HCT116 (cell line): ENCODE measurements at regions not wholly inside any gene's neighbourhood (a gene's known extent, or its start where the extent isn't known, plus 50 kb on each side); places are given as distances from the start of the nearest gene placed in this dataset.
A peak's percentile ranks its signal among the peaks of the same experiment; 100 is the strongest.

Source experiments
- ATAC-seq: fragments of 200-7000 bp; cut with Tn5 transposase; 2 replicates; pipeline ENCODE4 v1.9.1; 2020; ENCODE audit warnings: mild to moderate bottlenecking, moderate library complexity
- BruUV-seq: library from RNA; stranded (reverse); fragments of 400-500 nt; replicated peaks from 2 replicates; lab custom pipeline; 2021; lab: Mats Ljungman, UMichigan
- CTCF ChIA-PET: fragments of 300-600 bp; sonication (Branson Sonifier 250); formaldehyde crosslinking; loops from one replicate; lab custom pipeline; 2021; ENCODE audit warnings: antibody characterized with exemption; lab: Charles Lee
- POLR2A ChIA-PET: fragments of 300-600, 350-600 bp; sonication (Branson Sonifier 250); formaldehyde crosslinking; loops from one replicate; lab custom pipeline; 2021; ENCODE audit warnings: antibody characterized with exemption; lab: Charles Lee
- RAD21 ChIA-PET, 2 experiments: fragments of 300-600 bp; sonication (Branson Sonifier 250); formaldehyde crosslinking; loops; one replicate each; lab custom pipeline; 2023; ENCODE audit warnings: low total read pairs in 2 of 2; ENCODE audit not compliant: uncharacterized antibody in 2 of 2, unreplicated experiment in 2 of 2, low non-redundant PET in 1 of 2; lab: Charles Lee
- DNase-seq: peaks from one replicate; pipeline ENCODE4 v3.0.0-alpha.2; 2010; ENCODE audit warnings: low read depth, low spot score
- H2AFZ ChIP-seq: fragments of 200-600 bp; shearing (Covaris generic), sonication (generic); 2 replicates; pipeline ENCODE4 v1.6.1; 2017; ENCODE audit warnings: low read depth, mixed run types, mixed read lengths, antibody characterized with exemption, low read length; ENCODE audit not compliant: poor library complexity, severe bottlenecking
- H3K27ac ChIP-seq: 2 replicates; pipeline ENCODE4 v1.5.1; 2012; ENCODE audit warnings: low read depth, low read length
- H3K27me3 ChIP-seq: fragments of 200-600 bp; sonication (generic); 2 replicates; pipeline ENCODE4 v1.6.1; 2016; ENCODE audit warnings: mixed run types, low read length, mixed read lengths; ENCODE audit not compliant: insufficient read depth
- H3K36me3 ChIP-seq, 2 experiments: fragments of 200-500 bp in 1 of 2; fragments of 200-600 bp in 1 of 2; sonication (Bioruptor generic) in 1 of 2; sonication (generic) in 1 of 2; 2 replicates each; pipeline versions ENCODE4 v1.5.1 to v1.6.1; 2014 to 2016; ENCODE audit warnings: low read length in 2 of 2, inconsistent platforms in 1 of 2, mixed read lengths in 1 of 2, mixed run types in 1 of 2; ENCODE audit not compliant: insufficient read depth in 2 of 2, control insufficient read depth in 1 of 2
- H3K4me1 ChIP-seq, 2 experiments: fragments of 200-600 bp in 1 of 2; sonication (generic) in 1 of 2; 2 replicates each; pipeline versions ENCODE4 v1.5.1 to v1.6.1; 2012 to 2017; ENCODE audit warnings: low read length in 2 of 2, inconsistent platforms in 1 of 2, mild to moderate bottlenecking in 1 of 2, mixed read lengths in 1 of 2, mixed run types in 1 of 2, moderate library complexity in 1 of 2; ENCODE audit not compliant: insufficient read depth in 2 of 2, control insufficient read depth in 1 of 2
- H3K4me2 ChIP-seq: fragments of 200-600 bp; sonication (generic); 2 replicates; pipeline ENCODE4 v1.6.1; 2017; ENCODE audit warnings: mixed run types, low read length, mixed read lengths
- H3K4me3 ChIP-seq, 2 experiments: fragments of 200-600 bp in 1 of 2; sonication (generic) in 1 of 2; replicated peaks in 1 of 2; 2 replicates each; pipeline ENCODE4 v1.5.1; 2011 to 2016; ENCODE audit warnings: low read length in 2 of 2, control low read depth in 1 of 2, low read depth in 1 of 2, mild to moderate bottlenecking in 1 of 2, mixed read lengths in 1 of 2, mixed run types in 1 of 2
- H3K79me2 ChIP-seq: fragments of 200-600 bp; sonication (generic); 2 replicates; pipeline ENCODE4 v1.6.1; 2017; ENCODE audit warnings: mild to moderate bottlenecking, mixed run types, low read length, moderate library complexity, mixed read lengths; ENCODE audit not compliant: insufficient read depth
- H3K9ac ChIP-seq: fragments of 200-600 bp; sonication (generic); 2 replicates; pipeline ENCODE4 v1.6.1; 2016; ENCODE audit warnings: low read length, mixed read lengths
- H3K9me2 ChIP-seq: fragments of 200-600 bp; sonication (generic), shearing (Covaris generic); 2 replicates; pipeline ENCODE4 v1.6.1; 2017; ENCODE audit warnings: mixed run types, mild to moderate bottlenecking, moderate library complexity; ENCODE audit not compliant: insufficient read depth
- H3K9me3 ChIP-seq, 2 experiments: fragments of 200-500 bp in 1 of 2; fragments of 200-600 bp in 1 of 2; sonication (Bioruptor generic) in 1 of 2; sonication (generic) in 1 of 2; 2 replicates each; pipeline ENCODE4 v1.6.1; 2014 to 2017; ENCODE audit warnings: low read length in 2 of 2, mixed read lengths in 2 of 2, inconsistent platforms in 1 of 2, low read depth in 1 of 2, mild to moderate bottlenecking in 1 of 2, mixed run types in 1 of 2, moderate library complexity in 1 of 2; ENCODE audit not compliant: control insufficient read depth in 1 of 2, insufficient read depth in 1 of 2
- H4K20me1 ChIP-seq: fragments of 200-600 bp; sonication (generic), shearing (Covaris generic); 2 replicates; pipeline ENCODE4 v1.6.1; 2017; ENCODE audit warnings: mixed run types, mild to moderate bottlenecking, moderate library complexity; ENCODE audit not compliant: insufficient read depth
- EGR1 ChIP-seq: IDR thresholded peaks from 2 replicates; pipeline ENCODE4 v1.6.1; 2012; ENCODE audit warnings: low read depth
- ELF1 ChIP-seq: IDR thresholded peaks from 2 replicates; pipeline ENCODE4 v1.6.1; 2012; ENCODE audit warnings: low read depth, borderline replicate concordance
- EZH2 ChIP-seq: fragments of 200-600 bp; sonication (generic); IDR thresholded peaks from 2 replicates; pipeline ENCODE4 v1.6.1; 2017; ENCODE audit warnings: antibody characterized with exemption, mixed run types
- EZH2phosphoT487 ChIP-seq: fragments of 200-600 bp; IDR thresholded peaks from 2 replicates; pipeline ENCODE4 v1.6.1; 2018; ENCODE audit warnings: antibody characterized with exemption, borderline replicate concordance
- FOSL1 ChIP-seq: IDR thresholded peaks from 2 replicates; pipeline ENCODE4 v1.6.1; 2012; ENCODE audit warnings: low read depth
- JUND ChIP-seq: IDR thresholded peaks from 2 replicates; pipeline ENCODE4 v1.6.1; 2012
- RAD21 ChIP-seq: IDR thresholded peaks from 2 replicates; pipeline ENCODE4 v1.6.1; 2012; ENCODE audit warnings: low read depth, mild to moderate bottlenecking
- SP1 ChIP-seq: IDR thresholded peaks from 2 replicates; pipeline ENCODE4 v1.6.1; 2012; ENCODE audit warnings: low read depth
- SRF ChIP-seq: IDR thresholded peaks from 2 replicates; pipeline ENCODE4 v1.6.1; 2012; ENCODE audit warnings: low read depth
- YY1 ChIP-seq: IDR thresholded peaks from 2 replicates; pipeline ENCODE4 v1.6.1; 2011; ENCODE audit warnings: low read length, low read depth, moderate library complexity, mild to moderate bottlenecking; ENCODE audit not compliant: insufficient replicate concordance; ENCODE audit errors: extremely low read depth
- ZNF274 ChIP-seq: fragments of 200-500 bp; sonication (Bioruptor generic); IDR thresholded peaks from 2 replicates; pipeline ENCODE4 v1.6.1; 2014; ENCODE audit warnings: mild to moderate bottlenecking, low read depth, low read length, inconsistent platforms
- intact Hi-C: fragments of 100-400 bp; cut with micrococcal nuclease; formaldehyde crosslinking; loops from 2 replicates; pipeline ENCODE4 v1.10.0; 2022
- TF ChIP-seq, protein P1 (sequence below): IDR thresholded peaks from 2 replicates; pipeline ENCODE4 v1.6.1; 2012
- TF ChIP-seq, protein P2 (sequence below), 3 experiments: fragments of 200-600 bp in 1 of 3; sonication (generic) in 1 of 3; IDR thresholded peaks in 2 of 3; conservative IDR thresholded peaks in 1 of 3; 2 replicates each; pipeline ENCODE4 v1.5.1; 2012 to 2017; ENCODE audit warnings: low read depth in 2 of 3, low read length in 2 of 3, antibody characterized with exemption in 1 of 3, borderline replicate concordance in 1 of 3, control low read depth in 1 of 3, mild to moderate bottlenecking in 1 of 3, mixed read lengths in 1 of 3, mixed run types in 1 of 3, moderate library complexity in 1 of 3; ENCODE audit not compliant: insufficient read depth in 1 of 3
- TF ChIP-seq, protein P3 (sequence below): IDR thresholded peaks from 2 replicates; pipeline ENCODE4 v1.6.1; 2011; ENCODE audit warnings: mild to moderate bottlenecking, low read length, moderate library complexity; ENCODE audit not compliant: insufficient replicate concordance; ENCODE audit errors: extremely low read depth

DNA sequence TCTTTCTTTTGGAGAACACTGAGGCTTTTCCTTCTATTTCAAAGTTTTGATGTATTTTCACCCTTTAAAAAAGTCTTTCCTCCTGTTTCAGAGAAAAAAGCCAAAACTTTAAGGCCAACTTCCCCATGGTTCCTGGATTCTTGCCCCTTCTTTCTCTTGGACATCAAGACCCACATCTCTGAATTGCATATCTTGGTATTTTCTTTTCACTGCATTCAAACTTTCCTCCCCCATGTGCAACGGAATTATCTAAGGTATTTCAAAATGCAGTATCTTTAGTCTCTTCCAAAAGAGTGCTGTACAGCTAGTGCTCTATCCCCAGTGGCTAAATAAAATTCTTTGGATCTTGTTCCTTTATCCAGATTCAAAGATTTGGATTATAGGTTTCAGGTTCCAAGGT, 81.1 kb upstream of the TSPAN2 start:
- Histone ChIP-seq H4K20me1 (no peaks in the 10 kb centered on the region), H3K27me3 (no peaks in the 10 kb centered on the region), H3K4me3 (no peak overlapping the region), H3K36me3 (no peaks in the 10 kb centered on the region), H3K9me2 (no peaks in the 10 kb centered on the region), H3K4me1 (peaks cover 0 to 42% of the 10 kb centered on the region in 2 experiments; a peak in 2 of 4 replicates), H3K27ac (no peak overlapping the region), H3K79me2 (no peaks in the 10 kb centered on the region), H2AFZ (no peak overlapping the region), H3K9me3 (no peaks in the 10 kb centered on the region), H3K4me2 (no peak overlapping the region), H3K9ac (no peak overlapping the region)
- CTCF ChIA-PET = no interaction called here
- no TSS peak for BruUV-seq
- RAD21 ChIA-PET = no interaction called here
- intact Hi-C loops = no loop called here
- DNase-seq = no peak
- TF ChIP-seq, protein P1, sequence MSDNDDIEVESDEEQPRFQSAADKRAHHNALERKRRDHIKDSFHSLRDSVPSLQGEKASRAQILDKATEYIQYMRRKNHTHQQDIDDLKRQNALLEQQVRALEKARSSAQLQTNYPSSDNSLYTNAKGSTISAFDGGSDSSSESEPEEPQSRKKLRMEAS = no peak
- no peak for TF ChIP-seq SRF
- no peak for ATAC-seq
- POLR2A ChIA-PET = no interaction called here

DNA sequence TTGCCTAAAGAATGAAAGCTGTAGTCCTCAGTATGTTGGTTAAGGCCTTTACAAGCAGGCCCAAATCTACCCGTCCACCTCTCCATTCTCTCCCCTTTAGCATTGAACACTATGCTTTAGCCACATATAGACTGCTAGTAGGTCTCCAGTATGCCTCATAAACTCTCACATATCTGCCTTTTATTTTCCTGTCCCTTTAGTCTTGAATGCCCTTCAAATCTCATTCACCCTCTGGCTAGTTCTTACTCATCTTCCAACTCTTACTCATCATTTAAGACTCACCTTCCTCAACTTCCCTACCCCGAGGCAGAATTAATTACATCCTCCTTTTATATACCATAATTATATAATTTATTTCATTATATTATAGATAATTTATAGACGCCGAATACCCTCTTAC, 78.7 kb upstream of the TSPAN2 start:
- ChIA-PET RAD21 (no interaction called here), POLR2A (no interaction called here), CTCF (no interaction called here)
- H3K4me3 ChIP-seq = no peak overlapping the region
- intact Hi-C loops = no loop called here
- H3K27me3 ChIP-seq = no peaks in the 10 kb centered on the region
- H3K4me1 ChIP-seq = peaks cover 0 to 42% of the 10 kb centered on the region in 2 experiments; a peak in 2 of 4 replicates
- no peak for ATAC-seq
- DNase-seq = no peak
- H3K9ac ChIP-seq = no peak overlapping the region
- H3K9me3 ChIP-seq = no peaks in the 10 kb centered on the region
- BruUV-seq = no TSS peak
- no peaks in the 10 kb centered on the region for H3K79me2 ChIP-seq
- no peaks in the 10 kb centered on the region for H3K36me3 ChIP-seq
- H3K4me2 ChIP-seq = peak overlapping the region; percentile 41
- H3K9me2 ChIP-seq = no peaks in the 10 kb centered on the region
- no peak overlapping the region for H2AFZ ChIP-seq
- no peaks in the 10 kb centered on the region for H4K20me1 ChIP-seq
- no peak overlapping the region for H3K27ac ChIP-seq
- peak; percentile 61 for TF ChIP-seq FOSL1
- TF ChIP-seq JUND = no peak
- TF ChIP-seq, protein P1 = no peak
- TF ChIP-seq ZNF274 = no peak
- TF ChIP-seq EZH2 = no peak
- no peak for TF ChIP-seq SRF
- TF ChIP-seq, protein P2, sequence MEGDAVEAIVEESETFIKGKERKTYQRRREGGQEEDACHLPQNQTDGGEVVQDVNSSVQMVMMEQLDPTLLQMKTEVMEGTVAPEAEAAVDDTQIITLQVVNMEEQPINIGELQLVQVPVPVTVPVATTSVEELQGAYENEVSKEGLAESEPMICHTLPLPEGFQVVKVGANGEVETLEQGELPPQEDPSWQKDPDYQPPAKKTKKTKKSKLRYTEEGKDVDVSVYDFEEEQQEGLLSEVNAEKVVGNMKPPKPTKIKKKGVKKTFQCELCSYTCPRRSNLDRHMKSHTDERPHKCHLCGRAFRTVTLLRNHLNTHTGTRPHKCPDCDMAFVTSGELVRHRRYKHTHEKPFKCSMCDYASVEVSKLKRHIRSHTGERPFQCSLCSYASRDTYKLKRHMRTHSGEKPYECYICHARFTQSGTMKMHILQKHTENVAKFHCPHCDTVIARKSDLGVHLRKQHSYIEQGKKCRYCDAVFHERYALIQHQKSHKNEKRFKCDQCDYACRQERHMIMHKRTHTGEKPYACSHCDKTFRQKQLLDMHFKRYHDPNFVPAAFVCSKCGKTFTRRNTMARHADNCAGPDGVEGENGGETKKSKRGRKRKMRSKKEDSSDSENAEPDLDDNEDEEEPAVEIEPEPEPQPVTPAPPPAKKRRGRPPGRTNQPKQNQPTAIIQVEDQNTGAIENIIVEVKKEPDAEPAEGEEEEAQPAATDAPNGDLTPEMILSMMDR (IDR thresholded peaks at IDR 0.05 in 2 of 3, conservative IDR thresholded peaks at IDR 0.05 in 1 of 3; ENCODE audit: borderline replicate concordance in 1 of 3, insufficient read depth in 1 of 3, low read depth in 2 of 3, low read length in 2 of 3) = no peak
- no peak for TF ChIP-seq ELF1
- TF ChIP-seq EGR1 = no peak
- TF ChIP-seq YY1 = no peak
- TF ChIP-seq RAD21 = no peak
- TF ChIP-seq, protein P3, sequence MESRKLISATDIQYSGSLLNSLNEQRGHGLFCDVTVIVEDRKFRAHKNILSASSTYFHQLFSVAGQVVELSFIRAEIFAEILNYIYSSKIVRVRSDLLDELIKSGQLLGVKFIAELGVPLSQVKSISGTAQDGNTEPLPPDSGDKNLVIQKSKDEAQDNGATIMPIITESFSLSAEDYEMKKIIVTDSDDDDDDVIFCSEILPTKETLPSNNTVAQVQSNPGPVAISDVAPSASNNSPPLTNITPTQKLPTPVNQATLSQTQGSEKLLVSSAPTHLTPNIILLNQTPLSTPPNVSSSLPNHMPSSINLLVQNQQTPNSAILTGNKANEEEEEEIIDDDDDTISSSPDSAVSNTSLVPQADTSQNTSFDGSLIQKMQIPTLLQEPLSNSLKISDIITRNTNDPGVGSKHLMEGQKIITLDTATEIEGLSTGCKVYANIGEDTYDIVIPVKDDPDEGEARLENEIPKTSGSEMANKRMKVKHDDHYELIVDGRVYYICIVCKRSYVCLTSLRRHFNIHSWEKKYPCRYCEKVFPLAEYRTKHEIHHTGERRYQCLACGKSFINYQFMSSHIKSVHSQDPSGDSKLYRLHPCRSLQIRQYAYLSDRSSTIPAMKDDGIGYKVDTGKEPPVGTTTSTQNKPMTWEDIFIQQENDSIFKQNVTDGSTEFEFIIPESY = no peak
- no peak for TF ChIP-seq EZH2phosphoT487
- TF ChIP-seq SP1 = 0 out of 2 replicates have a peak, but pooled peaks have one; percentile 16
